SK-N-SH treated with all-trans-retinoic acid at 6 μM for 48 hours (cell line): ENCODE measurements at regions not wholly inside any gene's neighbourhood (a gene's known extent, or its start where the extent isn't known, plus 50 kb on each side); places are given as distances from the start of the nearest gene placed in this dataset.

Source experiments
- ARNTL ChIP-seq: fragments of 450-650 bp; formaldehyde crosslinking; IDR thresholded peaks from 2 replicates; pipeline ENCODE4 v1.5.0; 2020; ENCODE audit warnings: low read depth, mild to moderate bottlenecking, moderate library complexity, borderline replicate concordance
- CREB5 ChIP-seq: fragments of 250-450 bp; sonication (Bioruptor Pico); IDR thresholded peaks from 2 replicates; pipeline ENCODE4 v1.5.1; 2020; ENCODE audit warnings: low read depth, mild to moderate bottlenecking, moderate library complexity
- CSDC2 ChIP-seq: fragments of 250-450 bp; sonication (Bioruptor Pico); IDR thresholded peaks from 2 replicates; pipeline ENCODE4 v1.5.0; 2020; ENCODE audit warnings: mild to moderate bottlenecking, moderate library complexity
- CSRNP3 ChIP-seq: fragments of 250-450 bp; sonication (Bioruptor Pico); IDR thresholded peaks from 2 replicates; pipeline ENCODE4 v1.5.1; 2021; ENCODE audit warnings: mild to moderate bottlenecking, moderate library complexity
- POU6F1 ChIP-seq: fragments of 250-450 bp; sonication (Bioruptor Pico); IDR thresholded peaks from 2 replicates; pipeline ENCODE4 v1.8.0; 2021; ENCODE audit warnings: low read depth, mild to moderate bottlenecking, moderate library complexity, borderline replicate concordance
- RARB ChIP-seq: fragments of 250-450 bp; sonication (Bioruptor Pico); IDR thresholded peaks from 2 replicates; pipeline ENCODE4 v1.8.0; 2021; ENCODE audit warnings: mild to moderate bottlenecking, moderate library complexity
- ZC3H10 ChIP-seq: fragments of 250-450 bp; sonication (Bioruptor Pico); IDR thresholded peaks from 2 replicates; pipeline ENCODE4 v1.5.1; 2021; ENCODE audit warnings: mild to moderate bottlenecking, moderate library complexity
- ZFP3 ChIP-seq: fragments of 250-450 bp; sonication (Bioruptor Pico); IDR thresholded peaks from 2 replicates; pipeline ENCODE4 v1.5.0; 2020; ENCODE audit warnings: mild to moderate bottlenecking, moderate library complexity
- ZNF8 ChIP-seq: fragments of 450-650 bp; formaldehyde crosslinking; IDR thresholded peaks from 2 replicates; pipeline ENCODE4 v1.5.0; 2020; ENCODE audit warnings: mild to moderate bottlenecking, moderate library complexity

GRCh38 chr12:131456301-131457027, 254.4 kb upstream of the SFSWAP start:
- TF ChIP-seq CSDC2 (no peak), RARB (CRISPR knock-in tag) (no peak), CREB5 (CRISPR knock-in tag) (no peak), ZC3H10 (CRISPR knock-in tag) (no peak), CSRNP3 (CRISPR knock-in tag) (no peak), ARNTL (no peak), POU6F1 (CRISPR knock-in tag) (no peak), ZFP3 (CRISPR knock-in tag) (no peak), ZNF8 (CRISPR knock-in tag) (no peak)
